ENCODE measurements at regions not wholly inside any gene's neighbourhood (a gene's known extent, or its start where the extent isn't known, plus 50 kb on each side); places are given as distances from the start of the nearest gene placed in this dataset.
A peak's percentile ranks its signal among the peaks of the same experiment; 100 is the strongest.
"Not testable (repeated sequence)": the region's sequence is repeated elsewhere in the genome, so short reads cannot be mapped to it uniquely, and the experiment has no call there.

- no peak for DNase-seq (ENCODE audit: low read depth in 2 of 3, low spot score in 2 of 3)
Observed at GRCh38 chr10:4246881-4247358, 461.9 kb upstream of the KLF6 start.

- DNase-seq (ENCODE audit: low read depth in 2 of 3, low spot score in 2 of 3), result no peak
Observed at GRCh38 chr10:4243651-4244050, 458.6 kb upstream of the KLF6 start.

- no peak for DNase-seq (ENCODE audit: low read depth in 2 of 3, low spot score in 2 of 3)
Observed at GRCh38 chr10:4243169-4243568, 458.2 kb upstream of the KLF6 start.

GRCh38 chr10:4242561-4243035 is 457.6 kb upstream of the KLF6 start:
- DNase-seq (ENCODE audit: low read depth in 2 of 3, low spot score in 2 of 3), result no peak

GRCh38 chr10:4241724-4242345 is 456.8 kb upstream of the KLF6 start:
- DNase-seq (ENCODE audit: low read depth in 2 of 3, low spot score in 2 of 3), result no peak

- DNase-seq (ENCODE audit: low read depth in 2 of 3, low spot score in 2 of 3), result no peak
Observed at GRCh38 chr10:4240608-4241197, 455.7 kb upstream of the KLF6 start.

- DNase-seq (ENCODE audit: low read depth in 2 of 3, low spot score in 2 of 3), result no peak
Observed at GRCh38 chr10:4239186-4239585, 454.2 kb upstream of the KLF6 start.

GRCh38 chr10:4236905-4237304 is 451.9 kb upstream of the KLF6 start:
- DNase-seq (ENCODE audit: low read depth in 2 of 3, low spot score in 2 of 3), result not testable (repeated sequence)

GRCh38 chr10:4234661-4235060 is 449.7 kb upstream of the KLF6 start:
- DNase-seq (ENCODE audit: low read depth in 2 of 3, low spot score in 2 of 3), result peak in 1 of 3 experiments; percentile 33

- no peak for DNase-seq (ENCODE audit: low read depth in 2 of 3, low spot score in 2 of 3)
Observed at GRCh38 chr10:4231439-4231838, 446.4 kb upstream of the KLF6 start.

GRCh38 chr10:4230036-4230435 is 445.0 kb upstream of the KLF6 start:
- DNase-seq (ENCODE audit: low read depth in 2 of 3, low spot score in 2 of 3), result no peak

GRCh38 chr10:4229106-4229505 is 444.1 kb upstream of the KLF6 start:
- DNase-seq (ENCODE audit: low read depth in 2 of 3, low spot score in 2 of 3), result no peak

GRCh38 chr10:4227586-4227985 is 442.6 kb upstream of the KLF6 start:
- DNase-seq (ENCODE audit: low read depth in 2 of 3, low spot score in 2 of 3), result no peak

- DNase-seq (ENCODE audit: low read depth in 2 of 3, low spot score in 2 of 3), result no peak
Observed at GRCh38 chr10:4226941-4227540, 442.0 kb upstream of the KLF6 start.

GRCh38 chr10:4224178-4224577 is 439.2 kb upstream of the KLF6 start:
- no peak for DNase-seq (ENCODE audit: low read depth in 2 of 3, low spot score in 2 of 3)

GRCh38 chr10:4221310-4221709 is 436.3 kb upstream of the KLF6 start:
- DNase-seq (ENCODE audit: low read depth in 2 of 3, low spot score in 2 of 3), result not testable (repeated sequence)

- no peak for DNase-seq (ENCODE audit: low read depth in 2 of 3, low spot score in 2 of 3)
Observed at GRCh38 chr10:4219901-4220300, 434.9 kb upstream of the KLF6 start.

- no peak for DNase-seq (ENCODE audit: low read depth in 2 of 3, low spot score in 2 of 3)
Observed at GRCh38 chr10:4217653-4218052, 432.6 kb upstream of the KLF6 start.

GRCh38 chr10:4217187-4217586 is 432.2 kb upstream of the KLF6 start:
- DNase-seq (ENCODE audit: low read depth in 2 of 3, low spot score in 2 of 3), result no peak

GRCh38 chr10:4216726-4217125 is 431.7 kb upstream of the KLF6 start:
- no peak for DNase-seq (ENCODE audit: low read depth in 2 of 3, low spot score in 2 of 3)

- DNase-seq (ENCODE audit: low read depth in 2 of 3, low spot score in 2 of 3), result no peak
Observed at GRCh38 chr10:4215963-4216575, 431.1 kb upstream of the KLF6 start.

- DNase-seq (ENCODE audit: low read depth in 2 of 3, low spot score in 2 of 3), result no peak
Observed at GRCh38 chr10:4215485-4215884, 430.5 kb upstream of the KLF6 start.

Data from activated CD8-positive, alpha-beta memory T cell treated with anti-CD3 and anti-CD28 coated beads for 48 hours (primary cell).